H9 (cell line): ENCODE measurements at regions not wholly inside any gene's neighbourhood (a gene's known extent, or its start where the extent isn't known, plus 50 kb on each side); places are given as distances from the start of the nearest gene placed in this dataset.
A peak's percentile ranks its signal among the peaks of the same experiment; 100 is the strongest.

Experiments used
- DNase-seq: peaks from one replicate; pipeline ENCODE4 v3.0.0-alpha.2; 2017
- H2AFZ ChIP-seq: one replicate; pipeline ENCODE4 v1.6.1; 2013; ENCODE audit warnings: mild to moderate bottlenecking, low read length, control low read depth, moderate library complexity
- H2AK5ac ChIP-seq: 2 replicates; pipeline ENCODE4 v1.6.1; 2013; ENCODE audit warnings: low read length, control low read depth, mixed read lengths; ENCODE audit not compliant: insufficient read length
- H2BK120ac ChIP-seq: one replicate; pipeline ENCODE4 v1.6.1; 2013; ENCODE audit warnings: low read depth, mild to moderate bottlenecking, low read length, control low read depth, inconsistent platforms; ENCODE audit not compliant: poor library complexity, severe bottlenecking
- H2BK12ac ChIP-seq: 2 replicates; pipeline ENCODE4 v1.6.1; 2013; ENCODE audit warnings: low read length, control low read depth, mixed read lengths, low read depth; ENCODE audit not compliant: insufficient read length
- H2BK15ac ChIP-seq: 2 replicates; pipeline ENCODE4 v1.6.1; 2013; ENCODE audit warnings: low read depth, low read length, control low read depth
- H2BK20ac ChIP-seq: one replicate; pipeline ENCODE4 v1.6.1; 2013; ENCODE audit warnings: low read depth, mild to moderate bottlenecking, low read length, control low read depth, inconsistent platforms; ENCODE audit not compliant: poor library complexity, severe bottlenecking
- H2BK5ac ChIP-seq: 2 replicates; pipeline ENCODE4 v1.6.1; 2013; ENCODE audit warnings: low read length, control low read depth, mixed read lengths; ENCODE audit not compliant: insufficient read length
- H3K14ac ChIP-seq: 2 replicates; pipeline ENCODE4 v1.6.1; 2013; ENCODE audit warnings: low read length, control low read depth; ENCODE audit not compliant: insufficient read depth
- H3K18ac ChIP-seq: 2 replicates; pipeline ENCODE4 v1.6.1; 2013; ENCODE audit warnings: low read depth, mild to moderate bottlenecking, mixed read lengths, low read length, control low read depth; ENCODE audit not compliant: insufficient read length
- H3K23ac ChIP-seq: 2 replicates; pipeline ENCODE4 v1.6.1; 2013; ENCODE audit warnings: low read length, control low read depth, mixed read lengths, low read depth; ENCODE audit not compliant: insufficient read length
- H3K23me2 ChIP-seq: 2 replicates; pipeline ENCODE4 v1.6.1; 2013; ENCODE audit warnings: low read depth, mild to moderate bottlenecking, mixed read lengths, low read length, control low read depth; ENCODE audit not compliant: insufficient read length, poor library complexity, severe bottlenecking
- H3K27ac ChIP-seq: 2 replicates; pipeline ENCODE4 v1.5.1; 2013; ENCODE audit warnings: low read length, control low read depth, mixed read lengths, low read depth; ENCODE audit not compliant: insufficient read length
- H3K27me3 ChIP-seq: 2 replicates; pipeline ENCODE4 v1.6.1; 2013; ENCODE audit warnings: low read length, control low read depth, inconsistent platforms; ENCODE audit not compliant: insufficient read depth
- H3K4ac ChIP-seq: 2 replicates; pipeline ENCODE4 v1.6.1; 2013; ENCODE audit warnings: low read depth, mild to moderate bottlenecking, control low read depth, inconsistent platforms, low read length, moderate library complexity
- H3K4me1 ChIP-seq: 2 replicates; pipeline ENCODE4 v1.6.1; 2013; ENCODE audit warnings: low read length, control low read depth, inconsistent platforms; ENCODE audit not compliant: insufficient read depth
- H3K4me2 ChIP-seq: 2 replicates; pipeline ENCODE4 v1.6.1; 2013; ENCODE audit warnings: low read length, control low read depth, mixed read lengths; ENCODE audit not compliant: insufficient read length, insufficient read depth
- H3K56ac ChIP-seq: 2 replicates; pipeline ENCODE4 v1.6.1; 2013; ENCODE audit warnings: low read depth, mild to moderate bottlenecking, mixed read lengths, low read length, control low read depth; ENCODE audit not compliant: insufficient read length
- H3K79me1 ChIP-seq: 2 replicates; pipeline ENCODE4 v1.6.1; 2013; ENCODE audit warnings: low read depth, mild to moderate bottlenecking, moderate library complexity, low read length, control low read depth, inconsistent platforms; ENCODE audit not compliant: insufficient read depth, poor library complexity, severe bottlenecking
- H3K79me2 ChIP-seq: 2 replicates; pipeline ENCODE4 v1.6.1; 2013; ENCODE audit warnings: low read length, control low read depth, inconsistent platforms; ENCODE audit not compliant: insufficient read depth
- H3K9ac ChIP-seq: 2 replicates; pipeline ENCODE4 v1.6.1; 2013; ENCODE audit warnings: low read length, control low read depth, mixed read lengths; ENCODE audit not compliant: insufficient read length; ENCODE audit errors: extremely low read depth
- H3K9me3 ChIP-seq: one replicate; pipeline ENCODE4 v1.6.1; 2013; ENCODE audit warnings: low read depth, low read length, inconsistent platforms; ENCODE audit not compliant: control insufficient read depth
- H3T11ph ChIP-seq: one replicate; pipeline ENCODE4 v1.6.1; 2013; ENCODE audit warnings: mild to moderate bottlenecking, low read length, control low read depth, inconsistent platforms
- H4K20me1 ChIP-seq: one replicate; pipeline ENCODE4 v1.6.1; 2013; ENCODE audit not compliant: control insufficient read depth, insufficient read length, insufficient read depth
- H4K5ac ChIP-seq: 2 replicates; pipeline ENCODE4 v1.6.1; 2013; ENCODE audit warnings: low read depth, mild to moderate bottlenecking, mixed read lengths, low read length, control low read depth; ENCODE audit not compliant: insufficient read length
- H4K8ac ChIP-seq: replicated peaks from 2 replicates; pipeline ENCODE4 v1.6.1; 2013; ENCODE audit warnings: low read length, control low read depth, mixed read lengths, low read depth; ENCODE audit not compliant: insufficient read length
- H4K91ac ChIP-seq: 2 replicates; pipeline ENCODE4 v1.6.1; 2013; ENCODE audit warnings: low read depth, mild to moderate bottlenecking, moderate library complexity, mixed read lengths, low read length, control low read depth; ENCODE audit not compliant: insufficient read length
- H3K27ac Mint-ChIP-seq, 3 experiments: 2 replicates in 2 of 3; 3 replicates in 1 of 3; pipeline ENCODE4 v1.8.0; 2020 to 2021; ENCODE audit warnings: mixed read lengths in 3 of 3, mild to moderate bottlenecking in 1 of 3, moderate library complexity in 1 of 3
- H3K27me3 Mint-ChIP-seq: 2 replicates; pipeline ENCODE4 v1.8.0; 2021; ENCODE audit warnings: low read depth, mild to moderate bottlenecking, moderate library complexity, mixed read lengths
- H3K36me3 Mint-ChIP-seq, 3 experiments: 2 replicates in 2 of 3; 3 replicates in 1 of 3; pipeline ENCODE4 v1.8.0; 2020 to 2021; ENCODE audit warnings: low read depth in 3 of 3, mixed read lengths in 3 of 3; ENCODE audit not compliant: insufficient read depth in 1 of 3
- H3K4me1 Mint-ChIP-seq, 2 experiments: 2 replicates each; pipeline ENCODE4 v1.8.0; 2020; ENCODE audit warnings: mixed read lengths in 2 of 2
- H3K4me3 Mint-ChIP-seq, 2 experiments: 2 replicates in 1 of 2; 3 replicates in 1 of 2; pipeline ENCODE4 v1.8.0; 2020 to 2021; ENCODE audit warnings: mild to moderate bottlenecking in 2 of 2, mixed read lengths in 2 of 2, moderate library complexity in 1 of 2
- H3K9me3 Mint-ChIP-seq, 2 experiments: 2 replicates in 1 of 2; 3 replicates in 1 of 2; pipeline ENCODE4 v1.8.0; 2020; ENCODE audit warnings: mild to moderate bottlenecking in 2 of 2, mixed read lengths in 2 of 2, moderate library complexity in 1 of 2
- WGBS: extraction: QIAGEN DNeasy Blood & Tissue Kit; methylation state at CpG from one replicate; pipeline ENCODE4 v1.1.7; 2013; ENCODE audit warnings: missing lambda C conversion rate, low lambda C conversion rate, mixed read lengths; ENCODE audit not compliant: insufficient read length; ENCODE audit errors: extremely low coverage; 5-methylcytosine and 5-hydroxymethylcytosine counted together
- TF ChIP-seq, protein P1 (sequence below): fragments of 200-600 bp; sonication (generic); conservative IDR thresholded peaks from 3 replicates; pipeline ENCODE4 v1.8.0; 2021; ENCODE audit warnings: antibody characterized with exemption, mild to moderate bottlenecking

DNA sequence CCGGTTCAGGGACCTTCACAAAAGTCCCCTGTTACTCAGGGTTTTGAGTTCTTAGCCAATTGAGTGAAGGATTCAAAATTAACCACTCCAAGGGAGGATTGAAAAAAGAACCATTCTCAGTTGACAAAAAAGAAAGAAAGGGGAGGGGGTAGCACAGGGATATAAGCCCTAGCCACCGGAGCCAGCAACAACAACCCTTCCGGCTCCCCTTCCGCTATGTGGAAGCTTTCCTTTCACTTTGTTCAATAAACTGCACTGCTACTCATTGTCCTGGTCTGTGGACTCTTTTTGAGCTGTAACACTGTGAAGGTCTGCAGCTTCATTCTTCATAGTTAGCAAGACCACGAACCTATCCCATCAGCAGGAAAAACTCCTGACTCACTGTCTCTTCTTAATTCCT is 1488.1 kb upstream of the PRR20A start:
- H3K14ac ChIP-seq: no peak overlapping the region
- WGBS: no CpG with 5 or more reads among the region's 5 CpGs
- H3K4me1 ChIP-seq: no peaks in the 10 kb centered on the region; the same call in 1 of the 2 replicates
- H2AFZ ChIP-seq: no peak overlapping the region
- peak overlapping the region; percentile 74 to 93 (median 85); a peak in 6 of 7 replicates for H3K27ac Mint-ChIP-seq
- H3K9me3 ChIP-seq: no peaks in the 10 kb centered on the region
- peaks cover 0 to 20% (median 18%) of the 10 kb centered on the region in 3 experiments; a peak in 5 of 7 replicates for H3K36me3 Mint-ChIP-seq
- no peaks in the 10 kb centered on the region for H3K27me3 Mint-ChIP-seq
- no peaks in the 10 kb centered on the region for H3K27me3 ChIP-seq
- no peak overlapping the region for H3K23ac ChIP-seq
- H3K27ac ChIP-seq: peak overlapping the region; percentile 0
- H3K4me3 Mint-ChIP-seq: no peak overlapping the region
- H4K8ac ChIP-seq: no peak overlapping the region
- H3K4me2 ChIP-seq: no peak overlapping the region
- H3T11ph ChIP-seq: no peak overlapping the region
- no peaks in the 10 kb centered on the region for H3K79me2 ChIP-seq
- peaks cover 56 to 62% of the 10 kb centered on the region in 2 experiments for H3K4me1 Mint-ChIP-seq
- H4K91ac ChIP-seq: no peak overlapping the region
- no peak overlapping the region for H2BK12ac ChIP-seq
- H3K9ac ChIP-seq: no peak overlapping the region
- no peak overlapping the region for H3K4ac ChIP-seq
- TF ChIP-seq, protein P1, sequence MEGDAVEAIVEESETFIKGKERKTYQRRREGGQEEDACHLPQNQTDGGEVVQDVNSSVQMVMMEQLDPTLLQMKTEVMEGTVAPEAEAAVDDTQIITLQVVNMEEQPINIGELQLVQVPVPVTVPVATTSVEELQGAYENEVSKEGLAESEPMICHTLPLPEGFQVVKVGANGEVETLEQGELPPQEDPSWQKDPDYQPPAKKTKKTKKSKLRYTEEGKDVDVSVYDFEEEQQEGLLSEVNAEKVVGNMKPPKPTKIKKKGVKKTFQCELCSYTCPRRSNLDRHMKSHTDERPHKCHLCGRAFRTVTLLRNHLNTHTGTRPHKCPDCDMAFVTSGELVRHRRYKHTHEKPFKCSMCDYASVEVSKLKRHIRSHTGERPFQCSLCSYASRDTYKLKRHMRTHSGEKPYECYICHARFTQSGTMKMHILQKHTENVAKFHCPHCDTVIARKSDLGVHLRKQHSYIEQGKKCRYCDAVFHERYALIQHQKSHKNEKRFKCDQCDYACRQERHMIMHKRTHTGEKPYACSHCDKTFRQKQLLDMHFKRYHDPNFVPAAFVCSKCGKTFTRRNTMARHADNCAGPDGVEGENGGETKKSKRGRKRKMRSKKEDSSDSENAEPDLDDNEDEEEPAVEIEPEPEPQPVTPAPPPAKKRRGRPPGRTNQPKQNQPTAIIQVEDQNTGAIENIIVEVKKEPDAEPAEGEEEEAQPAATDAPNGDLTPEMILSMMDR: no peak
- no peak overlapping the region for H3K18ac ChIP-seq
- H3K9me3 Mint-ChIP-seq: no peaks in the 10 kb centered on the region; a peak in 1 of 5 replicates
- no peaks in the 10 kb centered on the region for H3K79me1 ChIP-seq
- no peak overlapping the region for H2BK15ac ChIP-seq
- no peaks in the 10 kb centered on the region for H4K20me1 ChIP-seq
- no peak overlapping the region for H2BK120ac ChIP-seq
- no peak overlapping the region for H2BK5ac ChIP-seq
- DNase-seq: peak; percentile 62
- no peaks in the 10 kb centered on the region for H3K23me2 ChIP-seq
- no peak overlapping the region for H2AK5ac ChIP-seq
- no peak overlapping the region for H3K56ac ChIP-seq
- no peak overlapping the region for H4K5ac ChIP-seq
- H2BK20ac ChIP-seq: no peak overlapping the region
